GM19455 (cell line): ENCODE measurements at regions not wholly inside any gene's neighbourhood (a gene's known extent, or its start where the extent isn't known, plus 50 kb on each side); places are given as distances from the start of the nearest gene placed in this dataset.

ENCODE experiments used
- ATAC-seq: cut with Tn5 transposase; IDR thresholded peaks from one replicate; pipeline ENCODE4 v1.9.1; 2021; ENCODE audit not compliant: unreplicated experiment

GRCh38 chr22:48675141-48675829 lies 1152.4 kb downstream of the BRD1 start:
- ATAC-seq = no peak

- ATAC-seq = no peak
Measured at GRCh38 chr22:48673806-48674500, 1153.7 kb downstream of the BRD1 start.

GRCh38 chr22:48672387-48672786 lies 1155.3 kb downstream of the BRD1 start:
- no peak for ATAC-seq

- ATAC-seq = no peak
Measured at GRCh38 chr22:48670731-48671130, 1156.9 kb downstream of the BRD1 start.

- ATAC-seq = no peak
Measured at GRCh38 chr22:48669986-48670716, 1157.5 kb downstream of the BRD1 start.

GRCh38 chr22:48669226-48669625 lies 1158.4 kb downstream of the BRD1 start:
- no peak for ATAC-seq

GRCh38 chr22:48667289-48667688 lies 1160.4 kb downstream of the BRD1 start:
- ATAC-seq = no peak

GRCh38 chr22:48666620-48667019 lies 1161.1 kb downstream of the BRD1 start:
- no peak for ATAC-seq

GRCh38 chr22:48665311-48665995 lies 1162.2 kb downstream of the BRD1 start:
- ATAC-seq = no peak

GRCh38 chr22:48664586-48664985 lies 1163.1 kb downstream of the BRD1 start:
- ATAC-seq = no peak

GRCh38 chr22:48663297-48663696 lies 1164.4 kb downstream of the BRD1 start:
- no peak for ATAC-seq

GRCh38 chr22:48662476-48663135 lies 1165.1 kb downstream of the BRD1 start:
- no peak for ATAC-seq

- no peak for ATAC-seq
Measured at GRCh38 chr22:48661984-48662383, 1165.7 kb downstream of the BRD1 start.

GRCh38 chr22:48660790-48661740 lies 1166.6 kb downstream of the BRD1 start:
- no peak for ATAC-seq

- ATAC-seq = no peak
Measured at GRCh38 chr22:48660104-48660789, 1167.4 kb downstream of the BRD1 start.

- no peak for ATAC-seq
Measured at GRCh38 chr22:48659404-48659996, 1168.2 kb downstream of the BRD1 start.

- no peak for ATAC-seq
Measured at GRCh38 chr22:48658871-48659270, 1168.8 kb downstream of the BRD1 start.

- no peak for ATAC-seq
Measured at GRCh38 chr22:48658246-48658645, 1169.4 kb downstream of the BRD1 start.

GRCh38 chr22:48654492-48654891 lies 1173.2 kb downstream of the BRD1 start:
- ATAC-seq = no peak
